ENCODE measurements at regions not wholly inside any gene's neighbourhood (a gene's known extent, or its start where the extent isn't known, plus 50 kb on each side); places are given as distances from the start of the nearest gene placed in this dataset.

GRCh38 chr11:134901955-134902918 lies 490.2 kb upstream of the B3GAT1 start:
- no peaks in the 10 kb centered on the region for H3K27me3 ChIP-seq

GRCh38 chr11:134901542-134901941 lies 489.5 kb upstream of the B3GAT1 start:
- TF ChIP-seq CTCF (IDR thresholded peaks at IDR 0.05) (no peak), POLR2A (IDR thresholded peaks at IDR 0.05) (no peak)
- intact Hi-C loops (cut with DNase I; ENCODE audit: low total_unique reads), result no loop called here
- no peaks in the 10 kb centered on the region for H3K4me1 ChIP-seq
- H3K4me3 ChIP-seq, result no peak overlapping the region
- no peaks in the 10 kb centered on the region for H3K36me3 ChIP-seq
- peaks cover 0 to 2% of the 10 kb centered on the region in 2 donors for H3K9me3 ChIP-seq
- DNase-seq, result no peak
- H3K27ac ChIP-seq, result no peak overlapping the region
- no peaks in the 10 kb centered on the region for H3K27me3 ChIP-seq

More at GRCh38 chr11:134901955-134902918, 490.2 kb upstream of the B3GAT1 start:
- Histone ChIP-seq H3K4me1 (no peaks in the 10 kb centered on the region), H3K9me3 (peaks cover 0 to 2% of the 10 kb centered on the region in 2 donors), H3K36me3 (no peaks in the 10 kb centered on the region), H3K4me3 (no peak overlapping the region), H3K27ac (no peak overlapping the region)
- DNase-seq, result no peak
- TF ChIP-seq POLR2A (IDR thresholded peaks at IDR 0.05) (no peak), CTCF (IDR thresholded peaks at IDR 0.05) (no peak)
- intact Hi-C loops (cut with DNase I; ENCODE audit: low total_unique reads), result no loop called here

- no peaks in the 10 kb centered on the region for H3K4me1 ChIP-seq
- intact Hi-C loops (cut with DNase I; ENCODE audit: low total_unique reads), result no loop called here
- DNase-seq, result no peak
- TF ChIP-seq POLR2A (IDR thresholded peaks at IDR 0.05) (no peak), CTCF (IDR thresholded peaks at IDR 0.05) (no peak)
- H3K36me3 ChIP-seq, result no peaks in the 10 kb centered on the region
- H3K4me3 ChIP-seq, result no peak overlapping the region
- no peaks in the 10 kb centered on the region for H3K9me3 ChIP-seq
- H3K27ac ChIP-seq, result no peak overlapping the region
- no peaks in the 10 kb centered on the region for H3K27me3 ChIP-seq
These were observed 482.0 kb upstream of the B3GAT1 start for GRCh38 chr11:134893810-134894685.

DNA sequence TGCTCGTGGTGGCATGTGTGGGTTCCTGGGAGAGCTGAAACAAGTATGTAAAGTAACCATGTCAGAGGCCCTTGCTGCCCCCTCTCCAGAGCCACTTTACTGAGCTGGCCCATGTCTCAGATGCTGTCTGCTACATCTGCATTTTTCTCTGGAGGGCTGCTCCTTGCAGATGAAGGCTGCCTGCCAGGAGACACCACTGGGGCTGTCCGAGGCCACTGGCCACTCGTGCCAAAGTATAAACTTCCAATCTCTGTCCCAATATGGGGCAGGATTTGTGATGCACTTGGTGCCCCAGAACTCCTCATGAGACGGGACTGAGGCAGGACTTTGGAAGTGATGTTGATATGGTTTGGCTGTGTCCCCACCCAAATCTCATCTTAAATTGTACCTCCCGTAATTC lies 478.4 kb upstream of the B3GAT1 start:
- no peak overlapping the region for H3K27ac ChIP-seq
- intact Hi-C loops (cut with DNase I; ENCODE audit: low total_unique reads), result no loop called here
- H3K4me3 ChIP-seq, result no peak overlapping the region
- no peak for TF ChIP-seq POLR2A (IDR thresholded peaks at IDR 0.05)
- TF ChIP-seq CTCF (IDR thresholded peaks at IDR 0.05), result no peak
- no peaks in the 10 kb centered on the region for H3K27me3 ChIP-seq
- no peaks in the 10 kb centered on the region for H3K9me3 ChIP-seq
- no peaks in the 10 kb centered on the region for H3K4me1 ChIP-seq
- DNase-seq, result no peak
- no peaks in the 10 kb centered on the region for H3K36me3 ChIP-seq

Data from uterus (tissue), 3 donors.